ENCODE measurements at regions not wholly inside any gene's neighbourhood (a gene's known extent, or its start where the extent isn't known, plus 50 kb on each side); places are given as distances from the start of the nearest gene placed in this dataset.

GRCh38 chr14:87282266-87282665 is 710.7 kb downstream of the GALC start:
- 95% methylated on average over 5 of the region's 5 CpGs for WGBS, 2 donors

GRCh38 chr14:87278415-87278814 is 714.6 kb downstream of the GALC start:
- H3K4me1 ChIP-seq: no peaks in the 10 kb centered on the region
- 66 to 82% methylated on average over 2 of the region's 2 CpGs for WGBS, 2 donors
- TF ChIP-seq POLR2A (IDR thresholded peaks at IDR 0.05): no peak
- no peak for TF ChIP-seq CTCF (IDR thresholded peaks at IDR 0.05)
- no peak for TF ChIP-seq EP300 (IDR thresholded peaks at IDR 0.05)
- H3K27me3 ChIP-seq: no peaks in the 10 kb centered on the region
- no peak overlapping the region for H3K27ac ChIP-seq
- H3K4me3 ChIP-seq: no peak overlapping the region
- H3K9me3 ChIP-seq: peaks cover 0 to 7% (median 0%) of the 10 kb centered on the region in 4 donors
- no peaks in the 10 kb centered on the region for H3K36me3 ChIP-seq
- DNase-seq (ENCODE audit: low spot score in 2 of 2): no peak

More at GRCh38 chr14:87282266-87282665, 710.7 kb downstream of the GALC start:
- no peaks in the 10 kb centered on the region for H3K4me1 ChIP-seq
- H3K27me3 ChIP-seq: no peaks in the 10 kb centered on the region
- no peaks in the 10 kb centered on the region for H3K36me3 ChIP-seq
- H3K9me3 ChIP-seq: no peaks in the 10 kb centered on the region
- no peak overlapping the region for H3K27ac ChIP-seq
- H3K4me3 ChIP-seq: no peak overlapping the region
- no peak for DNase-seq (ENCODE audit: low spot score in 2 of 2)
- TF ChIP-seq POLR2A (IDR thresholded peaks at IDR 0.05) (no peak), CTCF (IDR thresholded peaks at IDR 0.05) (no peak), EP300 (IDR thresholded peaks at IDR 0.05) (no peak)

GRCh38 chr14:87271331-87271730 is 721.7 kb downstream of the GALC start:
- Histone ChIP-seq H3K36me3 (no peaks in the 10 kb centered on the region), H3K27me3 (no peaks in the 10 kb centered on the region), H3K9me3 (peaks cover 0 to 10% (median 2%) of the 10 kb centered on the region in 4 donors), H3K4me1 (no peaks in the 10 kb centered on the region), H3K4me3 (no peak overlapping the region), H3K27ac (no peak overlapping the region)
- DNase-seq (ENCODE audit: low spot score in 2 of 2): no peak
- no peak for TF ChIP-seq POLR2A (IDR thresholded peaks at IDR 0.05)
- no peak for TF ChIP-seq EP300 (IDR thresholded peaks at IDR 0.05)
- no peak for TF ChIP-seq CTCF (IDR thresholded peaks at IDR 0.05)
- WGBS, 2 donors: 30 to 62% methylated on average over 2 of the region's 2 CpGs

GRCh38 chr14:87268997-87269396 is 724.0 kb downstream of the GALC start:
- DNase-seq (ENCODE audit: low spot score in 2 of 2): no peak
- Histone ChIP-seq H3K9me3 (peaks cover 0 to 10% (median 0%) of the 10 kb centered on the region in 4 donors), H3K4me1 (no peaks in the 10 kb centered on the region), H3K4me3 (no peak overlapping the region), H3K27ac (no peak overlapping the region), H3K36me3 (no peaks in the 10 kb centered on the region), H3K27me3 (no peaks in the 10 kb centered on the region)
- 79 to 81% methylated on average over 2 of the region's 2 CpGs for WGBS, 2 donors
- no peak for TF ChIP-seq POLR2A (IDR thresholded peaks at IDR 0.05)
- no peak for TF ChIP-seq CTCF (IDR thresholded peaks at IDR 0.05)
- no peak for TF ChIP-seq EP300 (IDR thresholded peaks at IDR 0.05)

- TF ChIP-seq POLR2A (IDR thresholded peaks at IDR 0.05) (no peak), EP300 (IDR thresholded peaks at IDR 0.05) (no peak), CTCF (IDR thresholded peaks at IDR 0.05) (no peak)
- Histone ChIP-seq H3K36me3 (no peaks in the 10 kb centered on the region), H3K27ac (no peak overlapping the region), H3K4me1 (no peaks in the 10 kb centered on the region), H3K4me3 (no peak overlapping the region), H3K9me3 (peaks cover 0 to under 1% (median 0%) of the 10 kb centered on the region in 4 donors), H3K27me3 (no peaks in the 10 kb centered on the region)
- WGBS, 2 donors: 88 to 89% methylated on average over 3 of the region's 3 CpGs
- no peak for DNase-seq (ENCODE audit: low spot score in 2 of 2)
Observed at GRCh38 chr14:87264796-87265195, 728.2 kb downstream of the GALC start.
